HG02943 (cell line): ENCODE measurements at regions not wholly inside any gene's neighbourhood (a gene's known extent, or its start where the extent isn't known, plus 50 kb on each side); places are given as distances from the start of the nearest gene placed in this dataset.
"Not testable (repeated sequence)": the region's sequence is repeated elsewhere in the genome, so short reads cannot be mapped to it uniquely, and the experiment has no call there.

Experiments used
- ATAC-seq: cut with Tn5 transposase; IDR thresholded peaks from one replicate; pipeline ENCODE4 v1.9.1; 2021; ENCODE audit warnings: mild to moderate bottlenecking, low read depth, moderate library complexity; ENCODE audit not compliant: unreplicated experiment

DNA sequence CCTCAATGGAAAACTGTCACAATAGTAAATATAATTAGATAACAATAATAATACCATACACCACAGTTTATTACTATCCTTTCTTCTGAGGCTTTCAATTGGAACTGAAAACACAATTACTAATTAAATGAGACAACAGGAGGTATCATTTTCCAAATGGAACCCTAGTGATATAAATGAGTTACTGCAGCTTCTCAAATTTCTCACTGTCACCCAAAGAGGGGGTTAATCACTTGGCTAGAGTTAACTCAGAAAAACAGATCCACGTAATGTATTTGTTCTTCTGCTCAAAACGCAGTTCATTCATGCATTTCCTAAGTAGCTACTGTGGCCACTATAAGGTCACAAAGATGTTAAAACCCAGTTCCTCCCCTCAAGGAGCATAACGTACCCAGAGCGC lies 120.9 kb upstream of the FOXN3 start:
- ATAC-seq: no peak

DNA sequence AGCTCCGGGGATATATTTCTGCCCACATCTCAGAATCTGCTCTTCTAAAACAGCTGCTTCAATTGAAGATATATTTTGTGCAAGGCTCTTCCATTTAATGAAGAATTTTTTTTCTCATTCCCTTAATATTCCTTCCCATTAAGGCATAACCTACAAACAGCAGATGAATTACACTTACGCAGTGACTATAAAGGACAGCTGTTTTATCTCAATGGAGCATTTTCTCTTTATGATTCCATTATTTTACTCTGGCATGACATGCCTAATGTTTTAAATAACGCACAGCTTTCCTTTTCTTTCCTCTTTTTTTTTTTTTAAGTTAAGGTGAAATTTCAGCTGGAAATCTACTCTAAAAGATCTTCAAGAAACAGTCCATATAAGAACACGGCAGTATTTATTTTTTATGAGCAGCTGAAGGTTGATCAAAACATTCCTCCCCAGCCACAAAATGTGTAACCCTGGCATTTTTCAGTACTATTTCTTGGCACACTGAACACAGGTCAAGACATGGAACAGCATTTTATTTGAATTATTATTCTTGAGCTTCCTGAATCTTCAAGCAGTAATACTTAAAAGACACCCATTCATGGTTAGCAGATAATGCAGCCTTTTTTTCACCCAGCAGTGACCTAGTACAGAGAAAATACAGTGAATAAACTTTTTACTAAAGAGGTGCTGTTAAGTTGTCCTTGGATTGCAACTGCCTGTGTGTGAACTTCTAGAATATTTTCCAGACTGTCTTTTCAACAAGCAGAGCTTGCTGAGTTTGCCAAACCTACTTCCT lies 118.1 kb upstream of the FOXN3 start:
- no peak for ATAC-seq

DNA sequence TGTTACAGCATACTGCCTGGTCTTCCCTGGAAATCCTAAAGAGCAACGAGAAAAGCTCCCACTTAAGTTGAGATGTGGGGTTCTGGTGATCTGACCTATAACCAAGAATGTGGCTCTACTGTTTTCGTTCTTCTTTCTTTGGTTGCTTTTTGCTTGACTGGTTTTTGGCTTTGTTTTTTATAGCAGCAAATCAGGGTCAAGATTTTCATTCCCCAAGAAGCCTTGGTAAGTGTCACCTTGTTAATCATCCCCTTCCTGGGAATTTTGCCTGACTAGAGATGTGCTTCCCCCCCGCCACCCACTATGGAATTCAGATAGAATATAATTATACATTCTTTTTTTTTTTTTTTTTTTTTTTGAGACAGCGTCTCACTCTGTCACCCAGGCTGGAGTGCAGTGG lies 116.7 kb upstream of the FOXN3 start:
- ATAC-seq: no peak

DNA sequence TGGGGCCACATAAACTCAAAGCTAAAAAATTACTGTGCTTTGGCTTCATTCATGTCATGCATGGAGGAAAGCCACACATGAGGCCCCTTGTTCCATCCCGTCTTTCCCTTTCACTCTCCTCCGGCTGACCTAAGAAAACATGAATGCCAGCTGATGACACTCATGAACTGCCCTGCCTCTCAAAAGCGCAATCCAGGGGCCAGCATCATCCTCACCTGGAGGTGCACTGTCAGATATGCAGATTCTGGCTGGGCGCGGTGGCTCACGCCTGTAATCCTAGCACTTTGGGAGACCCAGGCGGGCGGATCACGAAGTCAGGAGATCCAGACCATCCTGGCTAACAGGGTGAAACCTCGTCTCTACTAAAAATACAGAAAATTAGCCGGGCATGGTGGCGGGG lies 116.1 kb upstream of the FOXN3 start:
- no peak for ATAC-seq

DNA sequence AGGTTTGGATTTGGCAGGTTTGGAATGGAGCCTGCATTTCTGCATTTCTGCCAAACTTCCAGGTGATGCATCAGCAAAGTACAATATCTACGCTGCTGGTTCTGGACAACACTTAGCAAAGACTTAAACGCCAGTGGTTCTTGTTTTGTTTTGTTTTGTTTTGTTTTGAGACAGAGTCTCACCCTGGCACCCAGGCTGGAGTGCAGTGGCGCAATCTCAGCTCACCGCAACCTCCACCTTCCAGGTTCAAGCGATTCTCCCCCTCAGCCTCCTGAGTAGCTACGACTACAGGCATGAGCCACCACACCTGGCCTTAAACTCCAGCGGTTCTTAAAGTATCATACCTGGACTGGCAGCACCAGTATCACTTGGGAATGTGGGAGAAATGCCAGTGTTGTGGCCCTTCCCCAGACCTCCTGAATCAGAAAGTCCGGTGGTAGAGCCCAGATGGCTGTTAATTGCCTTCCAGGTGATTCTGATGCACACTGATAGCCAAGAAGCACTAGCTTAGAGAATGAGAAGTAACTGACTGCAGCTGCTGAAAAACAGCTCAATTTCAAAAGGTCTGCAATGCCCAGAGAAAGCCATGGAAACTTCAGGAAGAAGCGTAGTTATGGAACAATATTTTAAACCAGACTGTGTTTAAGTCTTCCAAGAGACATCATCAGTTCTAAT lies 114.8 kb upstream of the FOXN3 start:
- ATAC-seq: no peak

DNA sequence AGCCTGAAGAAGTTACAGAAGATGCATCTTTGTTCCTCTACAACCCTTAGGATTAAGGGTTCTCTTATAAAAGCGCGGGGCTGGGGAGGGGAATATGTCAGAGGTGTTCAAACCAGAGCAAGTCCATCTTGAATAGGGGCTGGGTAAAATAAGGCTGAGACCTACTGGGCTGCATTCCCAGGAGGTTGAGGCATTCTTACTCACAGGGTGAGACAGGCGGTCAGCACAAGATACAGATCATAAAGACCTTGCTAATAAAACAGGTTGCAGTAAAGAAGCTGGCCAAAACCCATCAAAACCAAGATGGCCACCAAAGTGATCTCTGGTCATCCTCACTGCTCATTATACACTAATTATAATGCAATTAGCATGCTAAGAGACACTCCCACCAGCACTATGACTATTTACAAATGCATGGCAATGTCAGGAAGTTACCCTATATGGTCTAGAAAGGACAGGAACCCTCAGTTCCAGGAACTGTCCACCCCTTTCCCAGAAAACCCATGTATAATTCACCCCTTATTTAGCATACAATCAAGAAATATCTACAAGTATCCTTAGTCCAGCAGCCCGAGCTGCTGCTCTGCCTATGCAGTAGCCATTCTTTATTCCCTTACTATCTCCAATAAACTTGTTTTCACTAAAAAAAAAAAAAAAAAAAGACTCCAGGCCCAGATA lies 108.1 kb upstream of the FOXN3 start:
- no peak for ATAC-seq

GRCh38 chr14:89524412-89524811 lies 107.4 kb upstream of the FOXN3 start:
- no peak for ATAC-seq

DNA sequence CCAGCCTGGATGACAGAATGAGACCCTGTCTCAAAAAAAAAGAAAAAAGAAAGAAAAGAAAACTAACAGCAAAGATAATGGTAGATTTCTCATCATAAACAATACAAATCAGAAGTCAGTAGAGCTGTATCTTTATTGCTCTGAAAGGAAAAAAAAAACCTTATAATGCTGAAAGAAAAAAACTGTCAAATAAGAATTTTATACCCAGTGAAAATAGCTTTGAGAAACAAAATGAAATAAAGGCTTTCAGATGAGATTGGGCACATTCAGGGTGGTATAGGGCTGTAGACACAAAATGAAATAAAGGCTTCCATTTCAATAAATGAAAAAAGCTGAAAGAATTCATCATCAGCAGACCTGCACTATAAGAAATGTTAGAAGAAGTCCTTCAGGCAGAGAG lies 105.0 kb upstream of the FOXN3 start:
- no peak for ATAC-seq

DNA sequence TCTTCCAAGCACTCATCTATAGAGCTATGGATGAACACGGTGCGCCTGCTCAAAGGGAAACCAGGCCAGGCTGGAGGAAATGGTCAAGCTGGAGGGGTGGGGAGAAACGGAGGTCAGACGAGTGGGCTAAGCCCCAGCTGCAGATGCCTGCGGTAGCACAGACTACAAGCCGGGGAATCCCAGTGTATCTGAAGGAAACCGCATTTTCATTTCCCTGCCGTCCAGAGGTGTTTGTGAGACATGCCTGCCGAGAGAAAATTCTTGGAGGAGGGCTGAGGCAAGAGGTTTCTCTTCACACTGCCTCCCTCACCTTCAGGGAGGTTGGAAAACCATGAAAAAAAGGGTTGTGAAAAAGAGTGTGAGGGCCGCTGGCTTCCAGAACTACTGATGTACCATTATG lies 102.0 kb upstream of the FOXN3 start:
- ATAC-seq: no peak

GRCh38 chr14:89516173-89516572 lies 99.1 kb upstream of the FOXN3 start:
- no peak for ATAC-seq

DNA sequence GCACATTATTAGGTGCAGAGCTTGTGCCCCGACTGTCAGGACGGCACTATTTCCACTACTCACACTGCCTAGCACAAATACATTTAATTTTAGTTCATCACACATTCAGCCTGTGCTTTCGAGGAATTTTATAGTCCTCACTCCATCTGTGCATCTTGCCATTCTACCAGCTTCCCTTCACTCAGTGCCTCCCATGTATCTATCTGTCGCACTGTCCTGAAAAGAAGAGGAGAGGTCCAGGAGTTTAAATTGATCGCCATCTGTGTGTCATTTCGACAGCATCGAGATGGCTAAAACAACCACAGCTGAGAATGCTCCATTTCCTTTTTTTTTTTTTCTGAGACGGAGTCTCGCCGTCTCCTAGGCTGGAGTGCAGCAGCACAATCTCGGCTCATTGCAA lies 97.6 kb upstream of the FOXN3 start:
- no peak for ATAC-seq

DNA sequence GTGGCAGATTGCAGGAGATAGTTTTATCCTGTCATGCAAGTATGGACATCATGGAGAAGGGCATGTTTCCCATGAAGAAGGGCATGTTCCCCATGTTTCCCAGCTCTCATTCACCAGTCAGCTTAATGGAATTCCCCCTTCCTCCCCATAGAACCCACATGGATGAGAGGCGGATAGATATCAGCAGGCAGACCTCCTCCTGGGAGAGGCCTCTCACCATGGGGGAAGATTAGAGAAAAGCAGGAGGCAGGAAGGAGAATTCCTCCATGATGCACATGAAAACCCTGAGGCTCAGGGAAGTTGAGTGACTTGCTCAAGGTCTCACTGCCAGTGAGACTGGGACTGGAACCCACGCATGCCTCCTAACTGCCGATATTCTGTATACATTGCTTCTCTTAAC lies 92.9 kb upstream of the FOXN3 start:
- no peak for ATAC-seq

- ATAC-seq: no peak
These were observed 91.8 kb upstream of the FOXN3 start for GRCh38 chr14:89508863-89509262.

DNA sequence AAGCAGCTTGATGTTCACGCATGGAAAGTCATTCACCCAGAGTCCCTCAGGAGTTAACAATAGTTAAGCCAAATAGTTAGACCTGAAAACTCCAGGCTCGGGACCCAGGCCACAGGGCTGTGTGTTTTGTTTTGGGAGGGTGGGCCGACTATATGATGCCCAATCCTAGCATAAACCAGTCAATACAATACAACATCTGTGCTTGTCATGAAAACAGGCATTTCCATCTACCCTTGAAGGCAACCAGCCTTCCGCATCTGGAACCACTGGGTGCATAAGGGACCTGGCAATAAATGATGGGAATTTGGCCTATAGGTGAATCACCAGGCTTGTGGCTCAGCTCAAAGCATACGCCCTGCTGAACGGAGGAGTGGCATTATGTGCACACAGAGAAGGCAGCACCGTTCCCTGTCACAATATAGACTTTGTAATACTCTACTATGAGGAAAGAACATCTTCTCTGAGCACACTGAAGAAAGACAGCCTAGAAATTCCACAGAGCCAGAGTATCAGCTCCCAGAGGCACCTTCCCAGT lies 91.0 kb upstream of the FOXN3 start:
- ATAC-seq: no peak

DNA sequence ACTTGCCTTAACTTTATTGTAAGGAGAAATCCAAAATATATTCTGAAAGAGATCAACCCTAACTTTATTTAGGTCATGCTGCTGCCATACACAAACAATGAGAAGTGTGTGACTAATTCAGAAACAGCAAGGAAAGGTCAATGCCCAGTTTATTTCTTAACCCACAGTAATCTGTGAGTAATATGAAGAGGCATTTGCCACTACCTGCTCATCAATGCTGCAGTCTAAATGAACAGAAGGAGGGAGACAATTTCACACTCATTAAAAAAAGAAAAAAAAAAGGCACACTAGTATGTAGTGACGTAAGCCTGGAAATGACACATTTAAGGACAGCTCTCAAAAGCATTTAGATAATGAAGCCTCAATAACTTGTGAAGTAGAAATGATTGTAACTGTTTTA lies 90.5 kb upstream of the FOXN3 start:
- ATAC-seq: no peak

GRCh38 chr14:89506891-89507452 lies 89.9 kb upstream of the FOXN3 start:
- not testable (repeated sequence) for ATAC-seq

GRCh38 chr14:89504602-89505313 lies 87.7 kb upstream of the FOXN3 start:
- ATAC-seq: no peak

DNA sequence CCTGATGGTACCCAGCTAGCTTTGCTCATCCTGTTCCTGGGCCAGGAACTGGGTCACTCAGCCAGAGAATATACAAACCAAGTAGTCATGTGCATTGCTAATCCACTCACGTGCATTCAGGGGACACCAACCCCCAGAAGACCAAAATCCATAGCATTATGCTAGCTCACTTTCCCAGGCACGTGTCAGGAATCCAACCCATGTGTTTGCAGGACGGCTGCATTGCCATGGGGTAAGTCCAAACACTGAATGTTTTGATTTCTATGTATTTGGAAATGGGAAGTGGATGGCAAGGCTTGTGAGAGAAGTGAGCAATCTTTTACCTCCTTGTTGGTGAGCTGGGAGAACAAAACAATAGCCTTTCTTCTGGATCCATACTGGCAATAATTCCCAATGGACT lies 87.1 kb upstream of the FOXN3 start:
- no peak for ATAC-seq

- ATAC-seq: no peak
These were observed 86.5 kb upstream of the FOXN3 start for GRCh38 chr14:89503431-89503996.

DNA sequence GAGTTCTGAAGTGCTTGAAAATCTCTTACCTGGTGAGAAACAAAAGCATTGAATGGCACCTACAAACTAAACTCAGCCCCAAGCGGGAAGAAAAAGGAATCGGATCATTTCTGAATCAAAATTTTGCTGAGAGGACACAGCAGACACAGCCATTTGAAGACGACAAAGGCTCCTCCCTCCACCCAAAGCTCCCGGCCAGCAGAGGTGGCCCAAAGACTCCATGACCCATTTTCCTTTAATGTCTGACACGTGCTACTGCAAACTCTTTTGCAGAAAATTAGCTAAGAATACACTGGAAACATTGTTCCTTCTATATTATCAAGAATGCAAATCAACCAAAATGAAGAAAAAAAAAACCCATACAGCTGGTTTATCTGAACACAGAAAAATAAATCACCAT lies 85.9 kb upstream of the FOXN3 start:
- no peak for ATAC-seq
